ENCODE measurements at regions not wholly inside any gene's neighbourhood (a gene's known extent, or its start where the extent isn't known, plus 50 kb on each side); places are given as distances from the start of the nearest gene placed in this dataset.
"Not testable (repeated sequence)": the region's sequence is repeated elsewhere in the genome, so short reads cannot be mapped to it uniquely, and the experiment has no call there.

DNA sequence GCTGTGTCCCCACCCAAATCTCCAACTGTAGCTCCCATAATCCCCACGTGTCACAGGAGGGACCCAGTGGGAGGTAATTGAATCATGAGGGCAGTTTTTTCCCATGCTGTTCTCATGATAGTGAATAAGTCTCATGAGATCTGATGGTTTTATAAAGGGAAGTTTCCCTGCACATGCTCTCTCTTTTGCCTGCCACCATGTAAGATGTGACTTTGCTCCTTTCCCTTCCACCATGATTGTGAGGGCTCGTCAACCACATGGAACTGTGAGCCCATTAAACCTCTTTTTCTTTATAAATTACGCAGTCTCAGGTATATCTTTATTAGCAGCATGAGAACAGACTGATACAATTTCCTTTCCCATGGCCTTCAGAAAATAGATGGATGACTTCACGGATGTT is 76.8 kb upstream of the ATP8B1 start:
- not testable (repeated sequence) for DNase-seq

GRCh38 chr18:57869221-57869620 is 66.1 kb upstream of the ATP8B1 start:
- no peak for DNase-seq

- no peak for DNase-seq
These were observed 63.2 kb upstream of the ATP8B1 start for GRCh38 chr18:57866355-57866754.

GRCh38 chr18:57864615-57865121 is 61.6 kb upstream of the ATP8B1 start:
- DNase-seq, result no peak

- no peak for DNase-seq
These were observed 60.6 kb upstream of the ATP8B1 start for GRCh38 chr18:57863706-57864105.

- DNase-seq, result peak; percentile 84
These were observed 56.2 kb upstream of the ATP8B1 start for GRCh38 chr18:57859314-57859713.

GRCh38 chr18:57856557-57857280 is 53.6 kb upstream of the ATP8B1 start:
- no peak for DNase-seq

GRCh38 chr18:57856128-57856527 is 53.0 kb upstream of the ATP8B1 start:
- no peak for DNase-seq

- no peak for DNase-seq
These were observed 52.4 kb upstream of the ATP8B1 start for GRCh38 chr18:57855551-57855950.

GRCh38 chr18:57854726-57855125 is 51.6 kb upstream of the ATP8B1 start:
- no peak for DNase-seq

DNA sequence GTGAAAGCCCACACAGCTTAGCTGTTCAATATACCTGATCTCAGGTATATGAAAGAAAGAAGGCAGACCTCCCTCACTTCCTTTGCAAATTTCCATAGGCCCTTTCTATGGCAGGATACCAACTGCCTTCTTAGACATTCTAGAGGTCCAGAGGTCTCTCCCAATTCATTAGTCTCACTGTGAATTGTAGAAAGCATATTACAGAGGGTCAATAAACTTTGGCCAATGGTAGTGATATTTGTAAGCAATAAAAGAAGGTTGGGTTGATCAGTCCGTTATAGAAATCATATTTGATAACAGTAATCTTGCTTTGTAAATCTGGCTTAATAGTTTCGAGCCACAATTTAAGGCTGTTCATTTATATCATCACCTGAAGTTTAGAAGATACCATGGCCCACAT is 50.7 kb upstream of the ATP8B1 start:
- no peak for DNase-seq

DNA sequence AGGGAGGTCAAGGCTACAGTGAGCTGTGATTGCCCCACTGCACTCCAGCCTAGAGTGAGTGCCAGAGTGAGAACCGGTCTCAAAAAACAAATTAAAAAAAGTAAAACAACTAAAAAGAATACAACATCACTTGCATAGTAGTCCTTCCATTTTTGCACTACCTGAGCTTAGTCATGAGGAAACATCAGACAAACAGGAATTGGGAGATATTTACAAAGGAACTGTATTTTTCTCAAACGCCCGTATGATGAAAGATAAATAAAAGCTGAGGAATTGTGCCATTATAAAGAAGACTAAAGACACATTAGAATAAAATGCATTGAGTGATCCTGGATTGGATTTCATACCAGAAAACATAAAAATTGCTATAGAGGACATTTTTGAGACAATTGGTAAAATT is 50.0 kb upstream of the ATP8B1 start:
- no peak for DNase-seq

All from DMS53 (cell line).